ENCODE measurements at regions not wholly inside any gene's neighbourhood (a gene's known extent, or its start where the extent isn't known, plus 50 kb on each side); places are given as distances from the start of the nearest gene placed in this dataset.

DNA sequence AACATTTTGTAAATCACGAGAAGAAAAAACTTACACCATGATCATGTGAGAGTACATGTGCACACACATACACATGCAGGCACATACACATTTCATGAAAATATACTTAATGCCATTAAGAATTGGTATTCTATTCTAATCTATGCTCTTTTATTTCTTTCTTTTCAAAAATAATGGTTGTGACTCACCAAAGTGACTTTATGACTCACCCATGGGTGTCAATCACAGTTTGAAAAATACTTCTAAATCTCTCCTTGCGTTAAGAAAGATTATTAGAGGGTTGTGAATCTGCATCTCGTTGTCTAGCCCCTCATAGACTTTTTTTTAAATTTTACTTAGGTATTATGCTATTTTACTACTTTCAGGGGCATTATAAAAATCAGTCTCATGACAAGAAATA, 254.2 kb downstream of the TUSC7 start:
- H3K36me3 ChIP-seq, result no peaks in the 10 kb centered on the region
- H3K27me3 ChIP-seq, result no peaks in the 10 kb centered on the region
- H3K27ac ChIP-seq, result no peak overlapping the region
- ATAC-seq (no peak), DNase-seq (no peak)
- intact Hi-C loops (cut with DNase I), result no loop called here
- no peaks in the 10 kb centered on the region for H3K9me3 ChIP-seq
- TF ChIP-seq, protein P1, sequence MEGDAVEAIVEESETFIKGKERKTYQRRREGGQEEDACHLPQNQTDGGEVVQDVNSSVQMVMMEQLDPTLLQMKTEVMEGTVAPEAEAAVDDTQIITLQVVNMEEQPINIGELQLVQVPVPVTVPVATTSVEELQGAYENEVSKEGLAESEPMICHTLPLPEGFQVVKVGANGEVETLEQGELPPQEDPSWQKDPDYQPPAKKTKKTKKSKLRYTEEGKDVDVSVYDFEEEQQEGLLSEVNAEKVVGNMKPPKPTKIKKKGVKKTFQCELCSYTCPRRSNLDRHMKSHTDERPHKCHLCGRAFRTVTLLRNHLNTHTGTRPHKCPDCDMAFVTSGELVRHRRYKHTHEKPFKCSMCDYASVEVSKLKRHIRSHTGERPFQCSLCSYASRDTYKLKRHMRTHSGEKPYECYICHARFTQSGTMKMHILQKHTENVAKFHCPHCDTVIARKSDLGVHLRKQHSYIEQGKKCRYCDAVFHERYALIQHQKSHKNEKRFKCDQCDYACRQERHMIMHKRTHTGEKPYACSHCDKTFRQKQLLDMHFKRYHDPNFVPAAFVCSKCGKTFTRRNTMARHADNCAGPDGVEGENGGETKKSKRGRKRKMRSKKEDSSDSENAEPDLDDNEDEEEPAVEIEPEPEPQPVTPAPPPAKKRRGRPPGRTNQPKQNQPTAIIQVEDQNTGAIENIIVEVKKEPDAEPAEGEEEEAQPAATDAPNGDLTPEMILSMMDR (IDR thresholded peaks at IDR 0.05), result no peak
- H3K4me1 ChIP-seq, result no peaks in the 10 kb centered on the region
- no peak overlapping the region for H3K4me3 ChIP-seq

DNA sequence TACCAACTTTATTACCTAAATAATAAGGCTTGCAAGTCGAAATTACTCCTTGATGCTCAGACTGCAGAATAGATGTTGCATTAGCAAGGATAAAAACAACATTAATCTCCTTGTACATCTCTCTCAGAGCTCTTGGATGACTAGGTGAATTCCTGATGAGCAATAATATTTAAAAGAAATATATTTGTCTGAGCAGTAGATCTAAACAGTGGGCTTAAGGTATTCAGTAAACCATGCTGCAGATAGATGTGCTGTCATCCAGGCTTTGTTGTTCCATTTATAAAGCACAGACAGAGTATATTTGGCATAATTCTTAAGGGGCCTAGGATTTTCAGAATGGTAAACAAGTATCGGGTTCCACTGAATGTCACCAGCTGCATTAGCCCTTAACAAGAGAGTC, 257.1 kb downstream of the TUSC7 start:
- DNase-seq (no peak), ATAC-seq (no peak)
- Histone ChIP-seq H3K4me1 (no peaks in the 10 kb centered on the region), H3K36me3 (no peaks in the 10 kb centered on the region), H3K27ac (no peak overlapping the region), H3K9me3 (no peaks in the 10 kb centered on the region), H3K4me3 (no peak overlapping the region), H3K27me3 (no peaks in the 10 kb centered on the region)
- TF ChIP-seq, protein P1 (IDR thresholded peaks at IDR 0.05), result no peak
- intact Hi-C loops (cut with DNase I), result no loop called here

DNA sequence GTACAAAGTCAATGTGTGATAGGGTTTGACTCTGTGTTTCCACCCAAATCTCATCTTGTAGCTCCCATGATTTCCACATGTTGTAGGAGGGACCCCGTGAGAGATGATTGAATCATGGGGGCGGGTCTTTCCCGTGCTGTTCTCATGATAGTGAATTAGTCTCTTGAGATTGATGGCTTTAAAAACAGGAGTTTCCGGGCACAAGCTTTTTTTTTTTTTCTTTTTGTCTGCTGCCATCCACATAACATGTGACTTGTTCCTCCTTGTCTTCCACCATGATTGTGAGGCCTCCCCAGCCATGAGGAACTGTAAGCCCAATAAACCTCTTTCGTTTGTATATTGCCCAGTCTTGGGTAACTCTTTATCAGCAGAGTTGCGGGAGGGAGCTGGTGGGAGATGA, 259.6 kb downstream of the TUSC7 start:
- H3K4me3 ChIP-seq, result no peak overlapping the region
- TF ChIP-seq, protein P1 (IDR thresholded peaks at IDR 0.05), result no peak
- no peaks in the 10 kb centered on the region for H3K27me3 ChIP-seq
- intact Hi-C loops (cut with DNase I), result no loop called here
- no peak for DNase-seq
- H3K9me3 ChIP-seq, result no peaks in the 10 kb centered on the region
- no peaks in the 10 kb centered on the region for H3K36me3 ChIP-seq
- no peak for ATAC-seq
- no peaks in the 10 kb centered on the region for H3K4me1 ChIP-seq
- no peak overlapping the region for H3K27ac ChIP-seq

DNA sequence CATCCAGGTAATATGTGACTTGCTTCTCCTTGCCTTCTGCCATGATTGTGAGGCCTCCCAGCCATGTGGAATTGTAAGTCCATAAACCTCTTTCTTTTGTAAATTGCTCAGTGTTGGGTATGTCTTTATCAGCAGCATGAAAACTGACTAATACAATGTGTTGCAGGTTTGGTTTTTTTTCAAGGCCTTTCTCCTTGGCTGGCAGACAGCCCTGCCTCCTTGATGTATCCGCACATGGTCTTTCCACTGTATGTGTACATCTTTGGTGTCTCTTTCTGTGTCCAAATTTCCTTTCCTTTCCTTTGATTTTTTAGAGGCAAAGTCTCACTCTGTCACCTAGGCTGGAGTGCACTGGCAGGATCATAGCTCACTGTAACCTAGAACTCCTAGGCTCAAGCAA, 260.1 kb downstream of the TUSC7 start:
- H3K4me1 ChIP-seq, result no peaks in the 10 kb centered on the region
- no peak overlapping the region for H3K4me3 ChIP-seq
- TF ChIP-seq, protein P1 (IDR thresholded peaks at IDR 0.05), result no peak
- intact Hi-C loops (cut with DNase I), result no loop called here
- no peaks in the 10 kb centered on the region for H3K36me3 ChIP-seq
- ATAC-seq (no peak), DNase-seq (no peak)
- no peaks in the 10 kb centered on the region for H3K9me3 ChIP-seq
- no peak overlapping the region for H3K27ac ChIP-seq
- H3K27me3 ChIP-seq, result no peaks in the 10 kb centered on the region

DNA sequence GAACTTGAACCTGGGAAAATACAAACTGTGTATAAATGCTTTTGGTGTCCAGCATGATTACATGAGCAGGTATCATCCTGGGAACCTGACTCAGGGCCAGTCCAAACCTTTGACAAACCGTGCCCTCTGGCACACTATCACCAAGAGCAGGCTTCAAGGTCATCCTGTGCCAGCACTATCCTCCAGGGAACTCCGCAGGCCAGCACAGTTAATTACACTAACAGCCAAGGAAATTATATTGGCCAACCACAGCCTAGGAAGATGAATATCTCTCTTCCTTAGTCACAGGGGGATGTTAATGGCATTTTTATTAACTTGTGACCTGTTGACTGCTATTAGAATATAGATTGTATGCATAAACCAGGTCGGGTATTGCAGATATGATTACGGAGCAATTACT, 262.0 kb downstream of the TUSC7 start:
- TF ChIP-seq, protein P1 (IDR thresholded peaks at IDR 0.05), result no peak
- Histone ChIP-seq H3K4me1 (no peaks in the 10 kb centered on the region), H3K27ac (no peak overlapping the region), H3K9me3 (no peaks in the 10 kb centered on the region), H3K27me3 (no peaks in the 10 kb centered on the region), H3K4me3 (no peak overlapping the region), H3K36me3 (no peaks in the 10 kb centered on the region)
- intact Hi-C loops (cut with DNase I), result no loop called here
- ATAC-seq (no peak), DNase-seq (no peak)
